NCI-H2171 (cell line): ENCODE measurements at regions not wholly inside any gene's neighbourhood (a gene's known extent, or its start where the extent isn't known, plus 50 kb on each side); places are given as distances from the start of the nearest gene placed in this dataset.

ENCODE experiments used
- DNase-seq: peaks from one replicate; lab custom pipeline; 2025; lab: John Stamatoyannopoulos, UW

GRCh38 chr10:132485391-132485790, 52.2 kb upstream of the INPP5A start:
- no peak for DNase-seq

GRCh38 chr10:132486539-132487121, 51.0 kb upstream of the INPP5A start:
- no peak for DNase-seq

DNA sequence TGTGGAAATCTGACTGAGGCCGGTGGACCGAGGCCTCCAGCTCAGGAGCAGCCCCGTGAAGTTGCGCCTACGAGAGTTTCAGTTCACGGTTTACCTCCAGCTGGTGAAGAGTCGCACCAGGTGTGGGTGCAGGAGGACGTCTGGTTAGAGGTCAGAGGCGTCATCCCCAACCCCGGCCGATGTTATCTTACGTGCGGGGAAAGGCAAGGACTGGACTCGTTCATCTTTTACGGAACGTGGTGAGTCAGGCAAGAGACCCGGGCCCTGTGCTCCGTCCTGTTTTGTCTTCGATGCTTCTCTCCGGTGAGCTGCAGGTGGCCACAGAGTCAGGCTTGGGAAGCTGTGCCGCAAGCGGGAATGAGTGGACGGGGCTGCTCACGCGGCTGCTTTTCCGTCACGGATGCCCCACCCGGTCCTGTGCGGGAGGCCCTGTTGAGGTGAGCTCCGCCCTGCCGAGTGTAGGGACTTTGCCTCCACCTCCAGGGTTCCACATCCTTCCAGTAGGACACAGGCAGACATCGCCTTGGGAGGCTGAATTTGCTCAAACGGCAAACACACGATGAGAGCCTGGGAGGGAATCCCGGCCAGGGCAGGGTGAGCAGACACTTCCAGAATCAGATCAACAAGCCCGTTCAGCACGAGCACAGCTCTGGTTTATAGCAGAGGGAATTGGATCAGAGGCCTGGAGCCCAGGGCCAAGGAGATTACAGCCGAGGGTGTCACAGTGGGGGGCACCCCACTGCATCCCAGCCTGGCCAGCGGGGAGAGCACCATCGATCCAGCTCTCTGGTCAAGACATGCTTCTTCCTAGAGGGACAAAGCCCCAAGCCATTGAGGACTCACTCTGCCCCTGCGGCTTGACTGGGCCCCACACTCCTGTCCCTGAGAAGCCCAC, 50.1 kb upstream of the INPP5A start:
- no peak for DNase-seq
